KG1 (cell line): ENCODE measurements at regions not wholly inside any gene's neighbourhood (a gene's known extent, or its start where the extent isn't known, plus 50 kb on each side); places are given as distances from the start of the nearest gene placed in this dataset.

Experiments used
- DNase-seq: peaks from one replicate; lab custom pipeline; 2025; lab: John Stamatoyannopoulos, UW

- no peak for DNase-seq
Measured at GRCh38 chr2:64769392-64770044, 115.8 kb upstream of the SERTAD2 start.

- no peak for DNase-seq
Measured at GRCh38 chr2:64770137-64770780, 116.5 kb upstream of the SERTAD2 start.

GRCh38 chr2:64770781-64771334, 117.1 kb upstream of the SERTAD2 start:
- DNase-seq: no peak

GRCh38 chr2:64771737-64772136, 118.0 kb upstream of the SERTAD2 start:
- DNase-seq: no peak

- DNase-seq: no peak
Measured at GRCh38 chr2:64773461-64774118, 119.9 kb upstream of the SERTAD2 start.

GRCh38 chr2:64777841-64778240, 124.1 kb upstream of the SERTAD2 start:
- DNase-seq: no peak

- DNase-seq: no peak
Measured at GRCh38 chr2:64779117-64779690, 125.5 kb upstream of the SERTAD2 start.

- DNase-seq: no peak
Measured at GRCh38 chr2:64780041-64780440, 126.3 kb upstream of the SERTAD2 start.

GRCh38 chr2:64781711-64782390, 128.1 kb upstream of the SERTAD2 start:
- no peak for DNase-seq

GRCh38 chr2:64784168-64785061, 130.7 kb upstream of the SERTAD2 start:
- DNase-seq: no peak

- no peak for DNase-seq
Measured at GRCh38 chr2:64785245-64785644, 131.5 kb upstream of the SERTAD2 start.

- no peak for DNase-seq
Measured at GRCh38 chr2:64786343-64787018, 132.8 kb upstream of the SERTAD2 start.

- DNase-seq: no peak
Measured at GRCh38 chr2:64787019-64787365, 133.3 kb upstream of the SERTAD2 start.

GRCh38 chr2:64787698-64788097, 134.0 kb upstream of the SERTAD2 start:
- DNase-seq: no peak

GRCh38 chr2:64789466-64790320, 136.0 kb upstream of the SERTAD2 start:
- DNase-seq: no peak

- DNase-seq: no peak
Measured at GRCh38 chr2:64792300-64792699, 138.6 kb upstream of the SERTAD2 start.

GRCh38 chr2:64792995-64793639, 139.4 kb upstream of the SERTAD2 start:
- no peak for DNase-seq

GRCh38 chr2:64793701-64794100, 140.0 kb upstream of the SERTAD2 start:
- DNase-seq: no peak

GRCh38 chr2:64794426-64794995, 140.8 kb upstream of the SERTAD2 start:
- DNase-seq: no peak
